ENCODE measurements at regions not wholly inside any gene's neighbourhood (a gene's known extent, or its start where the extent isn't known, plus 50 kb on each side); places are given as distances from the start of the nearest gene placed in this dataset.
"Not testable (repeated sequence)": the region's sequence is repeated elsewhere in the genome, so short reads cannot be mapped to it uniquely, and the experiment has no call there.

DNA sequence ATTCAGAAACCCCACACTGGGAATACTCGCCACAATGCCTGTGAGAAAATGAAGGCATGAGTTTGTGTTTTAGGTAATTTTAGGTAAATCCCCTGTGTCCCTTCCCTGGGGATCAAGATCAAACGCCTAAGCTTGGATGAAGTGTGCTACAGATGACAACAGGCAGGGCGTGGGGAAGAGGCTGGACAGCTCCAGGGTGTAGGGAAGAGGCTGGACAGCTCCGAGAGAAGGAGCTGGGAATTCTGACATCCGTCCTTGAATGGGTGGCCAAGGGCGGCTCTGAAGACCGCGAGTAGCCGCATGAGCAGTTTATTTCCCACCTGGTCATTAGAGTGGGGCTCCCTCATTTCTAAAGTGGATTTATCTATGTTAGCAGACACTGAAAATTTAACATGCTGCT is 109.7 kb downstream of the RAMP3 start:
- no peak for DNase-seq (ENCODE audit: low read depth in 2 of 2)

- DNase-seq (ENCODE audit: low read depth in 2 of 2): no peak
These were observed 110.4 kb downstream of the RAMP3 start for GRCh38 chr7:45268013-45268412.

DNA sequence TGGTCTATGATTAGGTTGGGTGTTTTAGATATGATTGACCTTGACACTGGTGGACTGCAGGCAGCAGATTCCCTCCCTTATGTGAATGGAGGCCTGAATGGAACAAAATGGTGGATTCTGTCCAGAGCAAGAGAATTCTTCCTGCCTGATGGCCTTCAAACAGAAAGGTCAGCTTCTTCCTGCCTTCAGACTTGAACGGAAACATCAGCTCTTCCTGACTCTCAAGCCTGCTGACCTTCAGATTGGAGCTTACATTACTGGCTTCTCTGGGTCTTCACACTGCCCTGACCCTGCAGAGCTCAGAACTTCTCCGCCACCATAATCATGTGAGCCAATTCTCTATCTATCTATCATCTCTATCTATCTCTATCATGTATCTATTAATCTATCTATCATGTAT is 111.6 kb downstream of the RAMP3 start:
- no peak for DNase-seq (ENCODE audit: low read depth in 2 of 2)

DNA sequence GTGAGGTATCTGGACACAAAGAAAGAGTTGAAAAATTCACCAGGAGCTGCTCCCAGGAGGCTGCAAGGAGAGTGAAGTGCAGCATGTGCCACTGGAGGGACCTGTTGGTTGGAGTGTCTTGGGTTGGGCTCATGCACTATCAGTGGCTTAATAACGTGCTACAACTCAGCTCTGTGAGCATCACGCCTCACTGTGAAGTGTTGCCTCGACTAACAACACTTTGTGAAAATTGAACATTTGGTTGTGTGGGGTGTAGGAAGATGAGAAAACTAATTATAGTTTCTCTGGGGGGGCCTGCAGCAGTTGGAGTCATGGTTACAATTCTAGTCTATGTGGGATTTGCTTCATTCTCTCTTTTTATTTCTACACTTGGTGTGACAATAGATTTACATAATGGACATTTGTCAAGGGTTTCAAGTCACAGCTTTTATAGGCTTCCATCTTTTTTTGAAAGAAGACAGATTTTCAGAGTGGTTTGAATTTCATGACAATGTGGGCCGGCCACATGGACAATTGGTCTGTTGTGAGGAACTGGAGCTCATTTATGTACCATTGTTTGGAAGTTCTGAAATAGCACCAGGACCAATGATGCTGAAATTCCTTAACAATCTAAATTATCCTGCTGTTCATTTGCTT is 121.3 kb downstream of the RAMP3 start:
- DNase-seq (ENCODE audit: low read depth in 2 of 2): no peak

DNA sequence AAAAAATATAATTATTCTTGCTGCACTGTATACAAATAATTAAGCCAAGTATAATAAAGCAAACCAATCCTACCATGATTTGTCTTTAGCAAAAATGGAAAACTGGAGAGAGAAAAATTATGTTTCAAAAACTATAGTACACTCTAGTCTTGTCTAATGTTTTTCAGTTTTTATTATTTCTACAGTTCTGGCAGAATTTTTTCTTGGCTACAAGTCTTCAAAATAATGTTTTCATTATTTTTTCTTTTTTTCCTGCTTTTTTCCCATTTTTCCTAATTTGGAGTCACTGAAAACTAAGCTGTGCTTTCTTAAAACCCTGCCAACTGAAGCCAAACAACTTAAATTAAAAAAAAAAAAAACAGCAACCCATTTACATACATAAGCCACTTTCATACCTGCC is 132.0 kb downstream of the RAMP3 start:
- DNase-seq (ENCODE audit: low read depth in 2 of 2): not testable (repeated sequence)

DNA sequence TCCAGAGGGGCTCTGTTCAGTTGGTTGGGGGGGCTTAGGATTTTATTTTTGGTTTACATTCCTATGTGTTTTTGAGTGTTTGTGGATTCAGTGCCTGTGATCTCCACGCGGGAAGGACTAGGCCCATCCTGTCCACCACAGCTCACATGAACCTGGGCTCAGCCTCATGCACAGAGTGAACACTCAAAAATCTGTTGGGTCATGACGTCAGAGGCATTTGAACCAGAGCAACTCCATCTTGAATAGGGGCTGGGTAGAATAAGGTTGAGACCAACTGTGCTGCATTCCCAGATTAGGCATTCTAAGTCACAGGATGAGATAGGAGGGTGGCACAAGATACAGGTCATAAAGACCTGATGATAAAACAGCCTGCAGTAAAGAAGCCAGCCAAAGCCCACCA is 133.3 kb downstream of the RAMP3 start:
- no peak for DNase-seq (ENCODE audit: low read depth in 2 of 2)

DNA sequence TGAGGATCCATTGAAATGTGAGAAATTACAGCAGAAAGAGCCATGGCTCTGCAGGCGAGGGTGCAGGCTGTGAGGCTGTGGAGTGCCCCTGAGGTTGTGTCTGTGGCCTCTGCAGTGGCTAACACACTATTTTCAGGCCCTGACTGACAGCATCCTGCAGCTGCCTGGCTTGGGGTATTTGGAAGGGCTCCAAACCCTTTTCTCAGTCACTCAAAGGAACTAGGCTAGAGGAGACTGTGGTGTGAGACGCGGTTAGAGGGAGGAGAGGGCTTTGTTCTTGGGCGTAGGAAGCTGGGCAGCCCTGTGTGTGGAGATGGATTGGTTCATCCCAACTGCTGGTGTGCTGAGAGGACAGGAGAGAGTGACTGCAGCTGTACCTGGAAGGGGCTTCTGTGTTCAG is 134.9 kb downstream of the RAMP3 start:
- no peak for DNase-seq (ENCODE audit: low read depth in 2 of 2)

GRCh38 chr7:45293295-45293942 is 135.8 kb downstream of the RAMP3 start:
- no peak for DNase-seq (ENCODE audit: low read depth in 2 of 2)

GRCh38 chr7:45294559-45294958 is 137.0 kb downstream of the RAMP3 start:
- DNase-seq (ENCODE audit: low read depth in 2 of 2): no peak

DNA sequence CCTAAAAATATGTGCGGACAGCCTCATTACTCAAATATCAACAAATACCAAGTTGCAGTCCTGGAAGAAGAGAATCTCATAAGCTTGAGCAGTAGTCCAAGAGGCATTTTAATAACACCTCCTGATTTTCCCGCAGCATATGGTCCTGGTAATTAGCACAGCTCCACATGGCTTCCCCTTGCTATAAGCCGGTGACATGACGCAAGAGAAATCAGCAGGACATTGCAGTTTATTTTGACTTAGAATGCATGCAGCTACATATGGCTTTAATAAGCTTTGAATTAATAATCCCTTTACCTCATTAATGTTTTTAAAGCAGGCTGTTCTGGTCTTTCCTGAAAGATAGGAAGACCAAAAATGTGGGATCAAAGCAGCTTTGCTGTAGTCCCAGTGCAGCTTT is 137.6 kb downstream of the RAMP3 start:
- no peak for DNase-seq (ENCODE audit: low read depth in 2 of 2)

DNA sequence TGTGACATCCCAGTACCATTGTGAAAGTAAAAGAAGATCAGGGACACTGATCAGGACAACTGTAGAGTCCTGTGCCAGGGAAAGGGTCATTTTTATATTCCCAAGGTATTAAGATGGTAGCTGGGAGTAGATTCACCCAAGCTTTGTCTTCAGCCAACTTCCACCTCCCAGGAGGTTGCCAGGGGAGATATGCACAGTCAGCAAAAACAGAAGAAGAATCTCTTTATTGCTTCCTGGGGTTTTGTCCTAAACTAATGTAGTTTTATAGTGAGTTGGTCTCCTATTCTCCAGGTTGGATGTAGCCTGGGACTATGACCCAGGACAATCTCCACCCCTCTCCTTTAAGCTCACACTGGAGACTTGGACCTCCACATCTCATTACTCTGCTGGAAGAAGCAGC is 139.2 kb downstream of the RAMP3 start:
- no peak for DNase-seq (ENCODE audit: low read depth in 2 of 2)

- no peak for DNase-seq (ENCODE audit: low read depth in 2 of 2)
These were observed 149.2 kb downstream of the RAMP3 start for GRCh38 chr7:45306752-45307305.

GRCh38 chr7:45311597-45311996 is 154.0 kb downstream of the RAMP3 start:
- DNase-seq (ENCODE audit: low read depth in 2 of 2): no peak

DNA sequence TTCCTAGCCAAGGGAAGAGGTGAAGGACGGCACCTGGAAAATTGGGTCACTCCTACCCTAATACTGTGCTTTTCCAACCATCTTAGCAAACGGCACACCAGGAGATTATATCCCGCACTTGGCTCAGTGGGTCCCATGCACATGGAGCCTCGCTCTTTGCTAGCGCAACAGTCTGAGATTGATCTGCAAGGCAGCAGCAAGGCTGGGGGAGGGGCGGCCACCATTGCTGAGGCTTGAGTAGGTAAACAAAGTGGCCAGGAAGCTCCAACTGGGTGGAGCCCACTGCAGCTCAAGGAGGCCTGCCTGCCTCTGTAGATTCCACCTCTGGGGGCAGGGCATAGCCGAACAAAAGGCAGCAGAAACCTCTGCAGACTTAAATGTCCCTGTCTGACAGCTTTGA is 157.9 kb downstream of the RAMP3 start:
- not testable (repeated sequence) for DNase-seq (ENCODE audit: low read depth in 2 of 2)

DNA sequence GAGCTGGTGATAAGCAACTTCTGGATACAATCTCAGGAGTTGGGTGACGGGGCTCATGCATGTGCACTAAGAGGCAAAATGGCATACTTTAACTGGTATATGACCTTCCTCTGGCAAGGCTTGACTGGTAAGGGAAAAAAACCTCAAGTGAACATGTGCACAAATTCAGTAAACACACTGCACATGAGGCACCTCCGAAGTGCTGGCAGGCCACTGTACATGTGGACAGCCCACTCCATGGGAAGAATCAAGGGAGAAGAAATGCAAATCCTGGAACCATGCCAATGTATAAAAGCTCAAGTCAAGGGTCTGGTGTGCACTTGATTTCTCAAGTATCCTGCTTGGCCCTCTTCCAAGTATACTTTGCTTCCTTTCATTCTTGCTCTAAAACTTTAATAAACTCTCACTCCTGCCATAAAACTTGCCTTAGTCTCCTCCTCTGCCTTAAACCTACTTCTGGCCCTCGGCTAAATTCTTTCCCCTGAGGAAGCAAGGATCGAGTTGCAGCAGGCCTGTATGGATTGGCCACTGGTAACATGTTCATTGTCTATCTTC is 167.2 kb downstream of the RAMP3 start:
- DNase-seq (ENCODE audit: low read depth in 2 of 2): no peak

- DNase-seq (ENCODE audit: low read depth in 2 of 2): no peak
These were observed 167.8 kb downstream of the RAMP3 start for GRCh38 chr7:45325378-45325777.

GRCh38 chr7:45328403-45328981 is 170.9 kb downstream of the RAMP3 start:
- no peak for DNase-seq (ENCODE audit: low read depth in 2 of 2)

DNA sequence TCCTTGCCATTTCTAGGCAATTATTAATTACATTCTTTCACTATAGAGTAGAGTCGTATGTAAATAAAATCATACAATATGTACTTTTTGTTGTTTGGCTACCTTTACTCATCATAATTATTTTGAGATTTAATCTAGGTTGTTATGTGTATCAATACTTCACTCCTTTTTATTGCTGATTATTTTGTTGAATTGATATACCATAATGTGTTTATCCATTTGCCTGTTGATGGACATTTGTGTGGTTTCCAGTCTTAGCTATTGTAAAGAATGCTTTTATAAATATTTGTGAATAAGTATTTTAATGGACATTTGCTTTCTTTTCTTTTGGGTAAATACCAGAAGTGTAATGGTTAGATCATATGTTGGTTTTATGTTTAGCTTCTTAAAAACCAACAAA is 174.0 kb downstream of the RAMP3 start:
- DNase-seq (ENCODE audit: low read depth in 2 of 2): no peak

- not testable (repeated sequence) for DNase-seq (ENCODE audit: low read depth in 2 of 2)
These were observed 177.4 kb downstream of the RAMP3 start for GRCh38 chr7:45335024-45335423.

GRCh38 chr7:45342236-45342635 is 184.6 kb downstream of the RAMP3 start:
- no peak for DNase-seq (ENCODE audit: low read depth in 2 of 2)

- no peak for DNase-seq (ENCODE audit: low read depth in 2 of 2)
These were observed 186.2 kb downstream of the RAMP3 start for GRCh38 chr7:45343746-45344145.

- no peak for DNase-seq (ENCODE audit: low read depth in 2 of 2)
These were observed 190.2 kb downstream of the RAMP3 start for GRCh38 chr7:45347804-45348203.

- no peak for DNase-seq (ENCODE audit: low read depth in 2 of 2)
These were observed 191.5 kb downstream of the RAMP3 start for GRCh38 chr7:45349090-45349489.
